Liver (tissue), 8 donors: ENCODE measurements at regions not wholly inside any gene's neighbourhood (a gene's known extent, or its start where the extent isn't known, plus 50 kb on each side); places are given as distances from the start of the nearest gene placed in this dataset.

Source experiments
- DNase-seq: peaks from one replicate; pipeline ENCODE4 v3.0.0-alpha.2; 2017; ENCODE audit warnings: low spot score
- H3K27ac ChIP-seq, 2 donors: one replicate each; pipeline ENCODE4 v1.7.0; 2013; ENCODE audit warnings: inconsistent platforms in 2 of 2, low read length in 2 of 2, control low read depth in 1 of 2, low read depth in 1 of 2, mild to moderate bottlenecking in 1 of 2
- H3K27me3 ChIP-seq, 4 donors: one replicate each; pipeline versions ENCODE4 v1.6.1 to v1.7.0; 2013; ENCODE audit warnings: low read length in 3 of 4, inconsistent platforms in 1 of 4, mild to moderate bottlenecking in 1 of 4, moderate library complexity in 1 of 4; ENCODE audit not compliant: control insufficient read depth in 4 of 4, insufficient read depth in 4 of 4
- H3K36me3 ChIP-seq, 4 donors: one replicate each; pipeline versions ENCODE4 v1.6.1 to v1.7.0; 2013; ENCODE audit warnings: low read length in 3 of 4, mild to moderate bottlenecking in 3 of 4, low read depth in 1 of 4, moderate library complexity in 1 of 4; ENCODE audit not compliant: control insufficient read depth in 4 of 4, insufficient read depth in 3 of 4
- H3K4me1 ChIP-seq, 4 donors: one replicate each; pipeline versions ENCODE4 v1.6.1 to v1.7.0; 2013; ENCODE audit warnings: low read length in 3 of 4, mild to moderate bottlenecking in 3 of 4, moderate library complexity in 1 of 4; ENCODE audit not compliant: control insufficient read depth in 4 of 4, insufficient read depth in 4 of 4
- H3K4me3 ChIP-seq, 3 donors: one replicate each; pipeline versions ENCODE4 v1.6.1 to v1.7.0; 2013; ENCODE audit warnings: low read length in 3 of 3, control low read depth in 1 of 3, low read depth in 1 of 3, mild to moderate bottlenecking in 1 of 3
- H3K9ac ChIP-seq, 2 donors: one replicate each; pipeline ENCODE4 v1.7.0; 2013; ENCODE audit warnings: low read length in 2 of 2, mild to moderate bottlenecking in 2 of 2, moderate library complexity in 2 of 2, control low read depth in 1 of 2, low read depth in 1 of 2
- H3K9me3 ChIP-seq, 4 donors: one replicate each; pipeline versions ENCODE4 v1.6.1 to v1.7.0; 2013; ENCODE audit warnings: low read length in 3 of 4; ENCODE audit not compliant: control insufficient read depth in 4 of 4
- EGR1 ChIP-seq, 2 donors: IDR thresholded peaks; 2 replicates each; pipeline ENCODE4 v1.6.1; 2016 to 2018; ENCODE audit warnings: antibody characterized with exemption in 2 of 2, low read depth in 2 of 2
- GABPA ChIP-seq, 2 donors: IDR thresholded peaks in 1 of 2; conservative IDR thresholded peaks in 1 of 2; 2 replicates each; pipeline ENCODE4 v1.6.1; 2016; ENCODE audit warnings: antibody characterized with exemption in 2 of 2, mild to moderate bottlenecking in 1 of 2, moderate library complexity in 1 of 2
- HNF4A ChIP-seq, 2 donors: conservative IDR thresholded peaks; 2 replicates each; pipeline ENCODE4 v1.6.1; 2016; ENCODE audit warnings: antibody characterized with exemption in 2 of 2, mild to moderate bottlenecking in 2 of 2
- NR2F2 ChIP-seq: IDR thresholded peaks from 2 replicates; pipeline ENCODE4 v1.6.1; 2016; ENCODE audit warnings: antibody characterized with exemption
- RAD21 ChIP-seq, 2 donors: IDR thresholded peaks; 2 replicates each; pipeline ENCODE4 v1.6.1; 2016; ENCODE audit warnings: antibody characterized with exemption in 2 of 2, mild to moderate bottlenecking in 2 of 2
- RXRA ChIP-seq, 2 donors: IDR thresholded peaks; 2 replicates each; pipeline ENCODE4 v1.6.1; 2017 to 2018; ENCODE audit warnings: antibody characterized with exemption in 2 of 2, mild to moderate bottlenecking in 1 of 2
- SP1 ChIP-seq: IDR thresholded peaks from 2 replicates; pipeline ENCODE4 v1.6.1; 2018; ENCODE audit warnings: antibody characterized with exemption, mild to moderate bottlenecking
- TAF1 ChIP-seq: conservative IDR thresholded peaks from 2 replicates; pipeline ENCODE4 v1.6.1; 2016; ENCODE audit warnings: antibody characterized with exemption, mild to moderate bottlenecking
- YY1 ChIP-seq: IDR thresholded peaks from 2 replicates; pipeline ENCODE4 v1.6.1; 2016; ENCODE audit warnings: antibody characterized with exemption, mild to moderate bottlenecking
- WGBS: extraction: QIAGEN DNeasy Blood & Tissue Kit; methylation state at CpG from one replicate; pipeline ENCODE4 v1.1.7; 2013; 5-methylcytosine and 5-hydroxymethylcytosine counted together
- TF ChIP-seq, protein P1 (sequence below): fragments of 150-350 bp; IDR thresholded peaks from 2 replicates; pipeline ENCODE4 v1.5.1; 2017; ENCODE audit warnings: improper control_type of control experiment, low read depth, low read length; ENCODE audit not compliant: missing input control
- TF ChIP-seq, protein P2 (sequence below): IDR thresholded peaks from 2 replicates; pipeline ENCODE4 v1.6.1; 2016; ENCODE audit warnings: antibody characterized with exemption, mild to moderate bottlenecking
- TF ChIP-seq, protein P3 (sequence below): IDR thresholded peaks from 2 replicates; pipeline ENCODE4 v1.6.1; 2016; ENCODE audit warnings: antibody characterized with exemption
- TF ChIP-seq, protein P4 (sequence below): IDR thresholded peaks from 2 replicates; pipeline ENCODE4 v1.6.1; 2016; ENCODE audit warnings: antibody characterized with exemption
- TF ChIP-seq, protein P5 (sequence below): IDR thresholded peaks from 2 replicates; pipeline ENCODE4 v1.6.1; 2016; ENCODE audit warnings: antibody characterized with exemption
- donor health status: healthy.
- donor health status: healthy.
- donor health status: healthy.
- donor health status: healthy.
- donor health status: healthy.

DNA sequence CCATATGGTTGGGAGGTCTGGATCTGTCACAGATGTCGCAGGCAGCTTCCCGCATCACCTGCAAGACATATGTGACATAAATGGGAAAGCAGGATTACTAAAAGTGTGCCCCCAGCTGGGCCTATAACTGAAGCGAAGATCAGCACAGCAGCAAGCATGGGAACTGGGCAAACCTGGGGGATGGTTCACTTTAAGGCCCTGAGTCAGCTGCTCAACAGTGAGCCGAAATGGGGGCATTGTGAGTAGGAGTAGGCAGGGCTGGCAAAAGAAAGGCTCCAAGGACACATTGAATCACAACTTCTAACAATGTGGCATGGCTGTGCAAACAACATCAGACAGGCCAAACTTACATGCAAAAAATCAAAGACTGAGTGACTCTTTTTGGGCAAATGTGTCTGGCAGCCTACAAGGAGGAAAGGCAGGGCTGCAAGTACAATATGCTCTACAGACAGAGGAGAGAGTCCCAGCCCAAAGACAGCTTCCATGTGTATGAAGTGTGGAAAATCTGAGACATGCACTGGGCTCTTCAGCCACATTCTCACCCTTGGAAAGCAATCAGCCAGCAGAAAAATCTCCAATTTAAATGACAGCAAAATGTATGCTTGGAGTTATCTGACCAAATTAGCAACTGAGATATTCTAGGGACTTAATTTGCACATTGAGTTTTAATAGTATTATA, 531.0 kb upstream of the MMS22L start:
- no peak overlapping the region for H3K27ac ChIP-seq
- no peak for TF ChIP-seq RAD21 (IDR thresholded peaks at IDR 0.05)
- no peak for TF ChIP-seq YY1
- no peak for TF ChIP-seq EGR1 (IDR thresholded peaks at IDR 0.05; ENCODE audit: low read depth in 2 of 2)
- TF ChIP-seq, protein P1, sequence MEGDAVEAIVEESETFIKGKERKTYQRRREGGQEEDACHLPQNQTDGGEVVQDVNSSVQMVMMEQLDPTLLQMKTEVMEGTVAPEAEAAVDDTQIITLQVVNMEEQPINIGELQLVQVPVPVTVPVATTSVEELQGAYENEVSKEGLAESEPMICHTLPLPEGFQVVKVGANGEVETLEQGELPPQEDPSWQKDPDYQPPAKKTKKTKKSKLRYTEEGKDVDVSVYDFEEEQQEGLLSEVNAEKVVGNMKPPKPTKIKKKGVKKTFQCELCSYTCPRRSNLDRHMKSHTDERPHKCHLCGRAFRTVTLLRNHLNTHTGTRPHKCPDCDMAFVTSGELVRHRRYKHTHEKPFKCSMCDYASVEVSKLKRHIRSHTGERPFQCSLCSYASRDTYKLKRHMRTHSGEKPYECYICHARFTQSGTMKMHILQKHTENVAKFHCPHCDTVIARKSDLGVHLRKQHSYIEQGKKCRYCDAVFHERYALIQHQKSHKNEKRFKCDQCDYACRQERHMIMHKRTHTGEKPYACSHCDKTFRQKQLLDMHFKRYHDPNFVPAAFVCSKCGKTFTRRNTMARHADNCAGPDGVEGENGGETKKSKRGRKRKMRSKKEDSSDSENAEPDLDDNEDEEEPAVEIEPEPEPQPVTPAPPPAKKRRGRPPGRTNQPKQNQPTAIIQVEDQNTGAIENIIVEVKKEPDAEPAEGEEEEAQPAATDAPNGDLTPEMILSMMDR = no peak
- TF ChIP-seq TAF1 = no peak
- TF ChIP-seq, protein P2, sequence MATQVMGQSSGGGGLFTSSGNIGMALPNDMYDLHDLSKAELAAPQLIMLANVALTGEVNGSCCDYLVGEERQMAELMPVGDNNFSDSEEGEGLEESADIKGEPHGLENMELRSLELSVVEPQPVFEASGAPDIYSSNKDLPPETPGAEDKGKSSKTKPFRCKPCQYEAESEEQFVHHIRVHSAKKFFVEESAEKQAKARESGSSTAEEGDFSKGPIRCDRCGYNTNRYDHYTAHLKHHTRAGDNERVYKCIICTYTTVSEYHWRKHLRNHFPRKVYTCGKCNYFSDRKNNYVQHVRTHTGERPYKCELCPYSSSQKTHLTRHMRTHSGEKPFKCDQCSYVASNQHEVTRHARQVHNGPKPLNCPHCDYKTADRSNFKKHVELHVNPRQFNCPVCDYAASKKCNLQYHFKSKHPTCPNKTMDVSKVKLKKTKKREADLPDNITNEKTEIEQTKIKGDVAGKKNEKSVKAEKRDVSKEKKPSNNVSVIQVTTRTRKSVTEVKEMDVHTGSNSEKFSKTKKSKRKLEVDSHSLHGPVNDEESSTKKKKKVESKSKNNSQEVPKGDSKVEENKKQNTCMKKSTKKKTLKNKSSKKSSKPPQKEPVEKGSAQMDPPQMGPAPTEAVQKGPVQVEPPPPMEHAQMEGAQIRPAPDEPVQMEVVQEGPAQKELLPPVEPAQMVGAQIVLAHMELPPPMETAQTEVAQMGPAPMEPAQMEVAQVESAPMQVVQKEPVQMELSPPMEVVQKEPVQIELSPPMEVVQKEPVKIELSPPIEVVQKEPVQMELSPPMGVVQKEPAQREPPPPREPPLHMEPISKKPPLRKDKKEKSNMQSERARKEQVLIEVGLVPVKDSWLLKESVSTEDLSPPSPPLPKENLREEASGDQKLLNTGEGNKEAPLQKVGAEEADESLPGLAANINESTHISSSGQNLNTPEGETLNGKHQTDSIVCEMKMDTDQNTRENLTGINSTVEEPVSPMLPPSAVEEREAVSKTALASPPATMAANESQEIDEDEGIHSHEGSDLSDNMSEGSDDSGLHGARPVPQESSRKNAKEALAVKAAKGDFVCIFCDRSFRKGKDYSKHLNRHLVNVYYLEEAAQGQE = no peak
- TF ChIP-seq NR2F2 = no peak
- TF ChIP-seq RXRA (IDR thresholded peaks at IDR 0.05) = no peak
- no peak for TF ChIP-seq HNF4A (conservative IDR thresholded peaks at IDR 0.05)
- TF ChIP-seq, protein P3, sequence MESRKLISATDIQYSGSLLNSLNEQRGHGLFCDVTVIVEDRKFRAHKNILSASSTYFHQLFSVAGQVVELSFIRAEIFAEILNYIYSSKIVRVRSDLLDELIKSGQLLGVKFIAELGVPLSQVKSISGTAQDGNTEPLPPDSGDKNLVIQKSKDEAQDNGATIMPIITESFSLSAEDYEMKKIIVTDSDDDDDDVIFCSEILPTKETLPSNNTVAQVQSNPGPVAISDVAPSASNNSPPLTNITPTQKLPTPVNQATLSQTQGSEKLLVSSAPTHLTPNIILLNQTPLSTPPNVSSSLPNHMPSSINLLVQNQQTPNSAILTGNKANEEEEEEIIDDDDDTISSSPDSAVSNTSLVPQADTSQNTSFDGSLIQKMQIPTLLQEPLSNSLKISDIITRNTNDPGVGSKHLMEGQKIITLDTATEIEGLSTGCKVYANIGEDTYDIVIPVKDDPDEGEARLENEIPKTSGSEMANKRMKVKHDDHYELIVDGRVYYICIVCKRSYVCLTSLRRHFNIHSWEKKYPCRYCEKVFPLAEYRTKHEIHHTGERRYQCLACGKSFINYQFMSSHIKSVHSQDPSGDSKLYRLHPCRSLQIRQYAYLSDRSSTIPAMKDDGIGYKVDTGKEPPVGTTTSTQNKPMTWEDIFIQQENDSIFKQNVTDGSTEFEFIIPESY = no peak
- TF ChIP-seq, protein P4, sequence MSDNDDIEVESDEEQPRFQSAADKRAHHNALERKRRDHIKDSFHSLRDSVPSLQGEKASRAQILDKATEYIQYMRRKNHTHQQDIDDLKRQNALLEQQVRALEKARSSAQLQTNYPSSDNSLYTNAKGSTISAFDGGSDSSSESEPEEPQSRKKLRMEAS = no peak
- TF ChIP-seq, protein P5, sequence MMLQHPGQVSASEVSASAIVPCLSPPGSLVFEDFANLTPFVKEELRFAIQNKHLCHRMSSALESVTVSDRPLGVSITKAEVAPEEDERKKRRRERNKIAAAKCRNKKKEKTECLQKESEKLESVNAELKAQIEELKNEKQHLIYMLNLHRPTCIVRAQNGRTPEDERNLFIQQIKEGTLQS = no peak
- no peak for TF ChIP-seq SP1
- peaks cover 0 to 1% (median 0%) of the 10 kb centered on the region in 4 donors for H3K4me1 ChIP-seq
- H3K4me3 ChIP-seq = no peak overlapping the region
- no peak for DNase-seq
- H3K36me3 ChIP-seq = no peaks in the 10 kb centered on the region
- H3K27me3 ChIP-seq = no peaks in the 10 kb centered on the region
- WGBS = 72% methylated on average over 4 of the region's 4 CpGs
- no peak overlapping the region for H3K9ac ChIP-seq
- no peaks in the 10 kb centered on the region for H3K9me3 ChIP-seq

DNA sequence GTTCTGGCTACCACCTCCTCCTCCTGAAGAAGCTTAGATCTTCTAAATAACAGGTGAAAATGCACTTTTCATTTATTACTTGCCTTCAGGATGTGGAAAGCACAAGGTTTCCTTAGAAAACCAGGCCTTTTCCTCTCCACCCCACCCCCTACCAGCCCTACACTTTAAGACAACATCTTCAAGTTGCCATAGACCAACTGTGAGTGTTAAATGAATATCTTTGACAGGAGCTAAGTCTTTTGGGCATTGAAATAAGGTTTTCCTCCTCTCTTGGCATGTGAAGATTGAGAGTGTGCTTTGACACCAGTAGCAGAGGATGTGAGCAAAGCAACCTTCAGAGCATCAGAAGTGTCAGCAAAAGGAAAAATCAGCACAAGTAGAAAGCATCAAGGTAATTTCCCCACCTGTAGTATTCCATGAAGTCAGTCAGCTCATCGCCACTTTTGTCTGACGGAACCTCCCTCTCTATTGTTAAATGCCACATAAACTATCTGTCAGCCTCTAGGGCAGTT, 532.3 kb upstream of the MMS22L start:
- Histone ChIP-seq H3K9me3 (no peaks in the 10 kb centered on the region), H3K36me3 (no peaks in the 10 kb centered on the region), H3K27me3 (peaks cover 0 to 6% (median 2%) of the 10 kb centered on the region in 4 donors), H3K27ac (no peak overlapping the region), H3K4me3 (no peak overlapping the region), H3K4me1 (peaks cover 0 to 1% (median 0%) of the 10 kb centered on the region in 4 donors), H3K9ac (no peak overlapping the region)
- 63% methylated on average over 2 of the region's 2 CpGs for WGBS
- no peak for DNase-seq
- TF ChIP-seq, protein P4 = no peak
- TF ChIP-seq EGR1 (IDR thresholded peaks at IDR 0.05; ENCODE audit: low read depth in 2 of 2) = no peak
- no peak for TF ChIP-seq YY1
- no peak for TF ChIP-seq GABPA (IDR thresholded peaks at IDR 0.05 in 1 of 2, conservative IDR thresholded peaks at IDR 0.05 in 1 of 2)
- TF ChIP-seq TAF1 = no peak
